ENCODE measurements at regions not wholly inside any gene's neighbourhood (a gene's known extent, or its start where the extent isn't known, plus 50 kb on each side); places are given as distances from the start of the nearest gene placed in this dataset.

DNA sequence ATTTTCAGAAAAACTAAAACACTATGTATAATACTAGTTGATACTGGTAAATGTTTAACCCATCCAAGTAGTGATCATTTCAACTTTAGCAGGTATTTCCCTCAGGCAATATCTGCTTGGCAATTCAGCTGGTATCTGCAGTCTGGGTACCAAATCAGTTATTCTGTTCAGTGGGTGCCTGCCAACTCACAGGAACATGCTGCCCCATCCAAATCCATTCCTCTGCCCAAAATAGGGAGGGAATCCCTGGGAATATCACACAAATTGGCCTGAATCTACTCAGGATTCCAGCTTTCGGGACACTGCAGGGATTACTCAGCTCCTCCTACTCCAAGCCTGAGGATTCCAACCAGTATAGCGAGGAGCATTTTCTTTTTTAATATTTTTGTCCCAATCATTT, 61.7 kb upstream of the PDE4D start:
- Histone ChIP-seq H3K36me3 (no peaks in the 10 kb centered on the region), H3K4me3 (no peak overlapping the region), H3K4me1 (no peaks in the 10 kb centered on the region), H3K27me3 (no peaks in the 10 kb centered on the region), H3K9me3 (no peaks in the 10 kb centered on the region), H3K27ac (no peak overlapping the region)
- TF ChIP-seq CTCF (IDR thresholded peaks at IDR 0.05) (no peak), POLR2A (IDR thresholded peaks at IDR 0.05) (no peak)
- DNase-seq = no peak

DNA sequence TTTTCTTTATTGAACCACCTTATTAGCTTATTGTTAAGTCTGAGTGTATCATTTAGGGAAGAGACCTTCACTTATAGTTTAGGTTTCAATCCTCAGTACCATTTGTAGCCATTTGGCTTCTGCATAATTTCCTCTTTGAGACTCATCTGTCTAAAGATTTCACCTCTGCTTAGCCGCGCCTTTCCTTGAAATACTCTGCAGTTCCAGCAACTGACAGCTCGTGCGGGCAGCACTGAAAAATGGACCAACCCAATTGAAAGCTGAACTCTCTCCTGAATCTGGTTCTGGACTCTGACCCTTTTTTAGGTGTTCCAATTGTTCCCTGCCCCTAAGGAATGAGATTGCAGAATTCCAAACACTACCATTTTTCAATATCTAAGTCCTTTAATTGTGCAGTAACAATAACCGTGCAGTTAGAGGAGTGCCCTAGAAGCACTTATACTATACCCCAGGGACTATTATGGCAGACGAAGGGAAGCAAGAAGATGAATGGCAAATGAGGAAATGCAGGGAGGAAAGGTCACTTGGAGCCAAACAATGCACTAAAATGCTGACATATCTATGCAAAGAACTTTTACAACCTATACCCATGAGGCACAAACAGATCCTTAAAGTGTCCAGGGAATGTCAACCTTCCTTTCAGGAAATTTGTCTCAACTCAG, 50.1 kb upstream of the PDE4D start:
- no peaks in the 10 kb centered on the region for H3K36me3 ChIP-seq
- TF ChIP-seq POLR2A (IDR thresholded peaks at IDR 0.05) = no peak
- TF ChIP-seq CTCF (IDR thresholded peaks at IDR 0.05) = no peak
- DNase-seq = no peak

More for the DNA sequence above, 50.1 kb upstream of the PDE4D start:
- Histone ChIP-seq H3K27ac (no peak overlapping the region), H3K27me3 (no peaks in the 10 kb centered on the region), H3K4me3 (no peak overlapping the region), H3K4me1 (no peaks in the 10 kb centered on the region), H3K9me3 (no peaks in the 10 kb centered on the region)

Small RNA genes lying in the stretch of these regions (small RNA-seq; reads per million reads assigned to genes)
- 0 reads per million in 2 donors for gene RNU6-806P
